ENCODE measurements at regions not wholly inside any gene's neighbourhood (a gene's known extent, or its start where the extent isn't known, plus 50 kb on each side); places are given as distances from the start of the nearest gene placed in this dataset.

- TF ChIP-seq CTCF (conservative IDR thresholded peaks at IDR 0.05) (no peak), EZH2 (IDR thresholded peaks at IDR 0.05; ENCODE audit: low read depth) (no peak)
These were observed 188.9 kb downstream of the CXCL12 start for GRCh38 chr10:44196008-44196320.

Data from PC-9 (cell line).